ENCODE measurements at regions not wholly inside any gene's neighbourhood (a gene's known extent, or its start where the extent isn't known, plus 50 kb on each side); places are given as distances from the start of the nearest gene placed in this dataset.

DNA sequence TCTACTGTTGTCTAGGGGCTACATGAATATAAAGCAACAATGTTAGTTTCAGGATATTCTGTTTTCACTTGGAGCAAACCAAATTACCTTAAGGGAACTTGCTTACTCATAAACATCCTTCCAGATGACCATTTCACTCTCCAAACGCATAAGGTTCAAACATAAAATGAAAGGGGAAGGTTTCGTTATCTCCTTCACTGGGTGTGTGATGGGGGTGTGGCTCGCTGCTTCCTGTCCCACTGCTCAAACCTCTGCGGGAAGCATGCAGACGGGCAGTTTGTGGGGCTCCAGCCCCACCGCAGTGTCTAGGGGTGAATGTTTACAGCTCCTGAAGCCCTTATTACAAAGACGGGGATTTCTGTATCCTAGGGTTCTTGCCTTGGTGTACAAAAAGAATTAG is 1310.9 kb upstream of the TMEFF2 start:
- TF ChIP-seq CTCF (conservative IDR thresholded peaks at IDR 0.05; ENCODE audit: low read length) (no peak), EZH2phosphoT487 (IDR thresholded peaks at IDR 0.05; ENCODE audit: borderline replicate concordance, low read depth, low read length) (no peak)
